Stimulated activated naive CD8-positive, alpha-beta T cell treated with anti-CD3 and anti-CD28 coated beads, Interleukin-15, amount 100 ng/mL, for 72 hours (primary cell): ENCODE measurements at regions not wholly inside any gene's neighbourhood (a gene's known extent, or its start where the extent isn't known, plus 50 kb on each side); places are given as distances from the start of the nearest gene placed in this dataset.

ENCODE experiments used
- ATAC-seq: fragments of 150-1000 bp; cut with Tn5 transposase; 2 replicates; pipeline ENCODE4 v1.10.0; 2021; ENCODE audit warnings: mild to moderate bottlenecking, moderate library complexity
- DNase-seq, 2 donors: peaks; one replicate each; pipeline ENCODE4 v3.0.0; 2021 to 2022
- H3K27ac Mint-ChIP-seq, 2 donors: one replicate each; pipeline ENCODE4 v1.8.0; 2022; ENCODE audit warnings: mild to moderate bottlenecking in 2 of 2, mixed read lengths in 2 of 2, moderate library complexity in 2 of 2
- H3K27me3 Mint-ChIP-seq: one replicate; pipeline ENCODE4 v1.8.0; 2022; ENCODE audit warnings: mixed read lengths
- H3K4me1 Mint-ChIP-seq: one replicate; pipeline ENCODE4 v1.8.0; 2022; ENCODE audit warnings: mild to moderate bottlenecking, mixed read lengths
- H3K4me3 Mint-ChIP-seq, 2 donors: one replicate each; pipeline ENCODE4 v1.8.0; 2022; ENCODE audit warnings: mild to moderate bottlenecking in 2 of 2, mixed read lengths in 2 of 2, moderate library complexity in 1 of 2
- H3K9me3 Mint-ChIP-seq, 2 donors: one replicate each; pipeline ENCODE4 v1.8.0; 2022; ENCODE audit warnings: mixed read lengths in 2 of 2

GRCh38 chr5:165143741-165144140 lies 1638.3 kb downstream of the MAT2B start:
- H3K27ac Mint-ChIP-seq, result no peak overlapping the region
- H3K4me3 Mint-ChIP-seq, result no peak overlapping the region
- no peaks in the 10 kb centered on the region for H3K4me1 Mint-ChIP-seq
- no peaks in the 10 kb centered on the region for H3K27me3 Mint-ChIP-seq
- ATAC-seq (no peak), DNase-seq (no peak)
- peaks cover 0 to 7% of the 10 kb centered on the region in 2 donors for H3K9me3 Mint-ChIP-seq

GRCh38 chr5:165149431-165149830 lies 1644.0 kb downstream of the MAT2B start:
- no peak overlapping the region for H3K27ac Mint-ChIP-seq
- ATAC-seq, result no peak
- H3K9me3 Mint-ChIP-seq, result peaks cover 0 to 7% of the 10 kb centered on the region in 2 donors
- DNase-seq, result no peak
- no peak overlapping the region for H3K4me3 Mint-ChIP-seq
- no peaks in the 10 kb centered on the region for H3K27me3 Mint-ChIP-seq
- H3K4me1 Mint-ChIP-seq, result no peaks in the 10 kb centered on the region

GRCh38 chr5:165152058-165152457 lies 1646.6 kb downstream of the MAT2B start:
- no peaks in the 10 kb centered on the region for H3K4me1 Mint-ChIP-seq
- no peak overlapping the region for H3K4me3 Mint-ChIP-seq
- no peak overlapping the region for H3K27ac Mint-ChIP-seq
- DNase-seq (no peak), ATAC-seq (no peak)
- H3K27me3 Mint-ChIP-seq, result no peaks in the 10 kb centered on the region
- H3K9me3 Mint-ChIP-seq, result peaks cover 0 to 7% of the 10 kb centered on the region in 2 donors

- Mint-ChIP-seq H3K27ac (no peak overlapping the region), H3K9me3 (peaks cover 0 to 11% of the 10 kb centered on the region in 2 donors), H3K27me3 (no peaks in the 10 kb centered on the region), H3K4me3 (no peak overlapping the region), H3K4me1 (no peaks in the 10 kb centered on the region)
- ATAC-seq (no peak), DNase-seq (no peak)
Measured at GRCh38 chr5:165157219-165157618, 1651.8 kb downstream of the MAT2B start.

- Mint-ChIP-seq H3K27me3 (no peaks in the 10 kb centered on the region), H3K4me1 (no peaks in the 10 kb centered on the region), H3K27ac (no peak overlapping the region), H3K9me3 (peaks cover 0 to 21% of the 10 kb centered on the region in 2 donors), H3K4me3 (no peak overlapping the region)
- ATAC-seq, result no peak
- no peak for DNase-seq
Measured at GRCh38 chr5:165161204-165161603, 1655.8 kb downstream of the MAT2B start.

GRCh38 chr5:165163861-165164260 lies 1658.4 kb downstream of the MAT2B start:
- DNase-seq (no peak), ATAC-seq (no peak)
- no peaks in the 10 kb centered on the region for H3K4me1 Mint-ChIP-seq
- H3K27me3 Mint-ChIP-seq, result no peaks in the 10 kb centered on the region
- peaks cover 0 to 17% of the 10 kb centered on the region in 2 donors for H3K9me3 Mint-ChIP-seq
- no peak overlapping the region for H3K27ac Mint-ChIP-seq
- H3K4me3 Mint-ChIP-seq, result no peak overlapping the region

- Mint-ChIP-seq H3K4me1 (no peaks in the 10 kb centered on the region), H3K27ac (peak overlapping the region in 1 of 2 donors; percentile 22), H3K27me3 (no peaks in the 10 kb centered on the region), H3K9me3 (peaks cover 0 to 7% of the 10 kb centered on the region in 2 donors), H3K4me3 (no peak overlapping the region)
- DNase-seq, result no peak
- no peak for ATAC-seq
Measured at GRCh38 chr5:165173651-165174050, 1668.2 kb downstream of the MAT2B start.

- no peak overlapping the region for H3K4me3 Mint-ChIP-seq
- H3K27me3 Mint-ChIP-seq, result no peaks in the 10 kb centered on the region
- ATAC-seq, result no peak
- DNase-seq, result no peak
- H3K9me3 Mint-ChIP-seq, result peaks cover 0 to 7% of the 10 kb centered on the region in 2 donors
- no peaks in the 10 kb centered on the region for H3K4me1 Mint-ChIP-seq
- no peak overlapping the region for H3K27ac Mint-ChIP-seq
Measured at GRCh38 chr5:165175041-165175440, 1669.6 kb downstream of the MAT2B start.

- H3K27ac Mint-ChIP-seq, result no peak overlapping the region
- no peak for ATAC-seq
Measured at GRCh38 chr5:165184183-165184582, 1678.8 kb downstream of the MAT2B start.

GRCh38 chr5:165185716-165186115 lies 1680.3 kb downstream of the MAT2B start:
- H3K27ac Mint-ChIP-seq, result no peak overlapping the region
- DNase-seq, result no peak

More at GRCh38 chr5:165184183-165184582, 1678.8 kb downstream of the MAT2B start:
- Mint-ChIP-seq H3K4me3 (no peak overlapping the region), H3K9me3 (peaks cover 5 to 7% of the 10 kb centered on the region in 2 donors), H3K4me1 (no peaks in the 10 kb centered on the region), H3K27me3 (no peaks in the 10 kb centered on the region)
- DNase-seq, result no peak

GRCh38 chr5:165187815-165188214 lies 1682.4 kb downstream of the MAT2B start:
- DNase-seq (no peak), ATAC-seq (no peak)
- no peak overlapping the region for H3K27ac Mint-ChIP-seq
- H3K4me1 Mint-ChIP-seq, result no peaks in the 10 kb centered on the region
- no peak overlapping the region for H3K4me3 Mint-ChIP-seq
- H3K27me3 Mint-ChIP-seq, result no peaks in the 10 kb centered on the region
- H3K9me3 Mint-ChIP-seq, result peaks cover 5 to 7% of the 10 kb centered on the region in 2 donors

More at GRCh38 chr5:165185716-165186115, 1680.3 kb downstream of the MAT2B start:
- H3K4me1 Mint-ChIP-seq, result no peaks in the 10 kb centered on the region
- H3K9me3 Mint-ChIP-seq, result peaks cover 5 to 7% of the 10 kb centered on the region in 2 donors
- no peaks in the 10 kb centered on the region for H3K27me3 Mint-ChIP-seq
- ATAC-seq, result no peak
- H3K4me3 Mint-ChIP-seq, result no peak overlapping the region

GRCh38 chr5:165188556-165189175 lies 1683.2 kb downstream of the MAT2B start:
- DNase-seq, result no peak

GRCh38 chr5:165196961-165197360 lies 1691.5 kb downstream of the MAT2B start:
- no peak for DNase-seq
- H3K4me3 Mint-ChIP-seq, result no peak overlapping the region
- no peak for ATAC-seq
- no peaks in the 10 kb centered on the region for H3K27me3 Mint-ChIP-seq
- no peaks in the 10 kb centered on the region for H3K9me3 Mint-ChIP-seq
- no peak overlapping the region for H3K27ac Mint-ChIP-seq
- no peaks in the 10 kb centered on the region for H3K4me1 Mint-ChIP-seq

More at GRCh38 chr5:165188556-165189175, 1683.2 kb downstream of the MAT2B start:
- ATAC-seq, result no peak
- H3K4me3 Mint-ChIP-seq, result no peak overlapping the region
- peaks cover 5 to 7% of the 10 kb centered on the region in 2 donors for H3K9me3 Mint-ChIP-seq
- no peak overlapping the region for H3K27ac Mint-ChIP-seq
- H3K4me1 Mint-ChIP-seq, result no peaks in the 10 kb centered on the region
- H3K27me3 Mint-ChIP-seq, result no peaks in the 10 kb centered on the region

GRCh38 chr5:165201369-165201768 lies 1696.0 kb downstream of the MAT2B start:
- DNase-seq (no peak), ATAC-seq (no peak)
- Mint-ChIP-seq H3K27me3 (no peaks in the 10 kb centered on the region), H3K9me3 (no peaks in the 10 kb centered on the region), H3K4me3 (no peak overlapping the region), H3K27ac (no peak overlapping the region), H3K4me1 (no peaks in the 10 kb centered on the region)

GRCh38 chr5:165201771-165202518 lies 1696.5 kb downstream of the MAT2B start:
- Mint-ChIP-seq H3K27ac (no peak overlapping the region), H3K9me3 (no peaks in the 10 kb centered on the region), H3K4me3 (no peak overlapping the region), H3K27me3 (no peaks in the 10 kb centered on the region), H3K4me1 (no peaks in the 10 kb centered on the region)
- ATAC-seq (no peak), DNase-seq (no peak)

GRCh38 chr5:165202519-165202910 lies 1697.1 kb downstream of the MAT2B start:
- ATAC-seq, result no peak
- Mint-ChIP-seq H3K27ac (no peak overlapping the region), H3K4me3 (no peak overlapping the region), H3K27me3 (no peaks in the 10 kb centered on the region), H3K9me3 (no peaks in the 10 kb centered on the region), H3K4me1 (no peaks in the 10 kb centered on the region)
- no peak for DNase-seq
